Lung (tissue), 11 donors: ENCODE measurements at regions not wholly inside any gene's neighbourhood (a gene's known extent, or its start where the extent isn't known, plus 50 kb on each side); places are given as distances from the start of the nearest gene placed in this dataset.

Source experiments
- ATAC-seq: fragments of 200-7000 bp; cut with Tn5 transposase; one replicate; pipeline ENCODE4 v1.9.1; 2020; ENCODE audit warnings: moderate number of reproducible peaks; ENCODE audit not compliant: insufficient read depth, low FRiP score
- DNase-seq, 3 donors: peaks; one replicate each; pipeline ENCODE4 v3.0.0-alpha.2; 2013 to 2017
- H3K27ac ChIP-seq, 2 donors: one replicate each; pipeline ENCODE4 v1.5.1; 2013; ENCODE audit warnings: mild to moderate bottlenecking in 2 of 2, moderate library complexity in 2 of 2, control low read depth in 1 of 2, inconsistent platforms in 1 of 2, low read depth in 1 of 2, low read length in 1 of 2
- H3K27me3 ChIP-seq, 3 donors: one replicate each; pipeline ENCODE4 v1.5.1; 2013; ENCODE audit warnings: low read length in 2 of 3; ENCODE audit not compliant: control insufficient read depth in 3 of 3, insufficient read depth in 3 of 3
- H3K36me3 ChIP-seq, 4 donors: one replicate each; pipeline ENCODE4 v1.5.1; 2013; ENCODE audit warnings: low read length in 4 of 4, mild to moderate bottlenecking in 1 of 4, moderate library complexity in 1 of 4; ENCODE audit not compliant: control insufficient read depth in 4 of 4, insufficient read depth in 4 of 4
- H3K4me1 ChIP-seq, 5 donors: one replicate each; pipeline ENCODE4 v1.5.1; 2013; ENCODE audit warnings: low read length in 5 of 5, mild to moderate bottlenecking in 2 of 5, moderate library complexity in 1 of 5; ENCODE audit not compliant: control insufficient read depth in 5 of 5, insufficient read depth in 5 of 5
- H3K4me3 ChIP-seq: one replicate; pipeline ENCODE4 v1.5.1; 2013; ENCODE audit warnings: mild to moderate bottlenecking, control low read depth, moderate library complexity
- H3K9ac ChIP-seq, 2 donors: one replicate each; pipeline ENCODE4 v1.5.1; 2013; ENCODE audit warnings: low read length in 2 of 2, control low read depth in 1 of 2; ENCODE audit not compliant: insufficient read depth in 1 of 2
- H3K9me3 ChIP-seq, 4 donors: one replicate each; pipeline ENCODE4 v1.5.1; 2013; ENCODE audit warnings: low read length in 3 of 4, mild to moderate bottlenecking in 1 of 4, moderate library complexity in 1 of 4; ENCODE audit not compliant: control insufficient read depth in 4 of 4, insufficient read depth in 3 of 4
- WGBS, 2 donors: extraction: QIAGEN DNeasy Blood & Tissue Kit; methylation state at CpG; one replicate each; pipeline ENCODE4 v1.1.7; 2013; 5-methylcytosine and 5-hydroxymethylcytosine counted together
- TF ChIP-seq, protein P1 (sequence below): IDR thresholded peaks from 2 replicates; pipeline ENCODE4 v1.5.1; 2012; ENCODE audit warnings: mild to moderate bottlenecking; ENCODE audit errors: control extremely low read depth, extremely low read depth
- donor health status: control.
- donor health status: control.
- donor health status: Bipolar disorder and iron deficiency.
- donor health status: healthy.
- donor health status: DM: yes; HTN: yes; CAD: no.

DNA sequence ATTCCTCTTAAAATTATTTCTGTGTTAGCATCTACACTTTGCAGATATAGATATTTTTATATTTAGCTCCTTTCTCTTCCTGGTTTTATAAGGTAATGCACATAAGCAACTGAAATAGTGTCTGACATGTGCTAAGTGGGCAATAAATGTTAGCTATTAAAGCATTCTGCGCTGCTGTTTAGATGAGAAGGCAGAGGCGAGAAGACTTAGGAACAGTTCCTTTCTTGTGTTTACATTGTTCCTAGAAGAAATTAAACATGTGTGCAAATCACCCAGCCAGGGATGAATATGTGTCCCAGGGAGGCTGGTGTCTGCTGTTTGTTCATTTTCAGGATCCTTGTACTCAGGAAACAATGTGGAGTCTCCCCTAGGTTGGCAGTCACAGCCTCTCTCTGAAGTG is 292.3 kb downstream of the PMP22 start:
- Histone ChIP-seq H3K4me3 (no peak overlapping the region), H3K27me3 (no peaks in the 10 kb centered on the region), H3K9ac (no peak overlapping the region), H3K36me3 (no peaks in the 10 kb centered on the region), H3K9me3 (peaks cover 0 to 10% (median 0%) of the 10 kb centered on the region in 4 donors), H3K27ac (no peak overlapping the region), H3K4me1 (peaks cover 0 to 5% (median 0%) of the 10 kb centered on the region in 5 donors)
- DNase-seq (no peak), ATAC-seq (no peak)
- whole genome bisulfite sequencing, 2 donors = 84 to 85% methylated on average over 2 of the region's 2 CpGs
- TF ChIP-seq, protein P1, sequence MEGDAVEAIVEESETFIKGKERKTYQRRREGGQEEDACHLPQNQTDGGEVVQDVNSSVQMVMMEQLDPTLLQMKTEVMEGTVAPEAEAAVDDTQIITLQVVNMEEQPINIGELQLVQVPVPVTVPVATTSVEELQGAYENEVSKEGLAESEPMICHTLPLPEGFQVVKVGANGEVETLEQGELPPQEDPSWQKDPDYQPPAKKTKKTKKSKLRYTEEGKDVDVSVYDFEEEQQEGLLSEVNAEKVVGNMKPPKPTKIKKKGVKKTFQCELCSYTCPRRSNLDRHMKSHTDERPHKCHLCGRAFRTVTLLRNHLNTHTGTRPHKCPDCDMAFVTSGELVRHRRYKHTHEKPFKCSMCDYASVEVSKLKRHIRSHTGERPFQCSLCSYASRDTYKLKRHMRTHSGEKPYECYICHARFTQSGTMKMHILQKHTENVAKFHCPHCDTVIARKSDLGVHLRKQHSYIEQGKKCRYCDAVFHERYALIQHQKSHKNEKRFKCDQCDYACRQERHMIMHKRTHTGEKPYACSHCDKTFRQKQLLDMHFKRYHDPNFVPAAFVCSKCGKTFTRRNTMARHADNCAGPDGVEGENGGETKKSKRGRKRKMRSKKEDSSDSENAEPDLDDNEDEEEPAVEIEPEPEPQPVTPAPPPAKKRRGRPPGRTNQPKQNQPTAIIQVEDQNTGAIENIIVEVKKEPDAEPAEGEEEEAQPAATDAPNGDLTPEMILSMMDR = no peak

DNA sequence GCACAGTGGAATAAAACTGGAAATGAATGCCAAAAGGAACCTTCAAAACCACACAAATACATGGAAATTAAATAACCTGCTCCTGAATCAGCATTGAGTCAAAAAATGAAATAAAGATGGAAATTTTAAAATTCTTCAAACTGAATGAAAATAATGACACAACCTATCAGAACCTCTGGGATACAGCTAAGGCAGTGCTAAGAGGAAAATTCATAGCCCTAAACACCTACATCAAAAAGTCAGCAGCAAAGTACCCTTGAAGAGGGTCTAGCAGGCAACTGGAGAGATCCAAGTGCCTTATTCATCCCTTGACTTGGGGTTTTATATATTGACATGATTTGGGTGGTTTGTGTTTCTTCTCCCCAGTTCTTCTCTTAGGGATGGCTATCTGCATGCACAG is 294.1 kb downstream of the PMP22 start:
- no peak for DNase-seq
- H3K9ac ChIP-seq = no peak overlapping the region
- peaks cover 0 to 10% (median 0%) of the 10 kb centered on the region in 4 donors for H3K9me3 ChIP-seq
- H3K4me1 ChIP-seq = peaks cover 0 to 5% (median 0%) of the 10 kb centered on the region in 5 donors
- no peaks in the 10 kb centered on the region for H3K27me3 ChIP-seq
- no peak overlapping the region for H3K27ac ChIP-seq
- ATAC-seq = no peak
- TF ChIP-seq, protein P1 = no peak
- H3K36me3 ChIP-seq = no peaks in the 10 kb centered on the region
- no peak overlapping the region for H3K4me3 ChIP-seq

DNA sequence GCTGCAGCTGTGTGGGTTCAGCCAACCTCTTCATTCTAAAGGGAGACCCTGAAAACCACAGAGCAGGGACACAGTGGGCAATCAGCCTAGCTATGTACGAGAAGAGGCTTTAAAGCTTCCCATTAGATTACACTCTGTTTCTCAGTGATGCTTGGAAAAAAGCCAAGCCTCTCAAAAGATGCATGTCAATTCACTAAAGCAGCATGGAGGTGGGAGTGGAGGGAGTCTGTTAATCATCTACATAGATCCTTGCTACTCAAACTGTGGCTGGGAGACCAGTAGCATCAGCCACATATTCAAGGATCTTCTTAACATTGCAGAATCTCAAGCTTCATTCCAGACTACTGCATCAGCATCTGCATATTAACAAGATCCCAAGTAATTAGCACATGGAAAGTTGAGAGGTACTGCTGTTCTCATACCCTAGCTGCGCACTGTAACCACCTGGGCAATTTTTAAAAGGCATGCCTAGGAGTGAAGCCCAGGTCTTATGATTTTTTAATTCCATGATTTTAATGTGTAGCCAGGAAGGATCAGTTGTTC is 305.9 kb downstream of the PMP22 start:
- no peak overlapping the region for H3K27ac ChIP-seq
- no peak overlapping the region for H3K4me3 ChIP-seq
- peaks cover 0 to 2% (median 0%) of the 10 kb centered on the region in 3 donors for H3K27me3 ChIP-seq
- DNase-seq = no peak
- TF ChIP-seq, protein P1 = no peak
- no peak overlapping the region for H3K9ac ChIP-seq
- 54 to 72% methylated on average over 2 of the region's 2 CpGs for WGBS, 2 donors
- H3K9me3 ChIP-seq = peaks cover 0 to 3% (median 0%) of the 10 kb centered on the region in 4 donors
- H3K4me1 ChIP-seq = no peaks in the 10 kb centered on the region
- no peaks in the 10 kb centered on the region for H3K36me3 ChIP-seq
- no peak for ATAC-seq

DNA sequence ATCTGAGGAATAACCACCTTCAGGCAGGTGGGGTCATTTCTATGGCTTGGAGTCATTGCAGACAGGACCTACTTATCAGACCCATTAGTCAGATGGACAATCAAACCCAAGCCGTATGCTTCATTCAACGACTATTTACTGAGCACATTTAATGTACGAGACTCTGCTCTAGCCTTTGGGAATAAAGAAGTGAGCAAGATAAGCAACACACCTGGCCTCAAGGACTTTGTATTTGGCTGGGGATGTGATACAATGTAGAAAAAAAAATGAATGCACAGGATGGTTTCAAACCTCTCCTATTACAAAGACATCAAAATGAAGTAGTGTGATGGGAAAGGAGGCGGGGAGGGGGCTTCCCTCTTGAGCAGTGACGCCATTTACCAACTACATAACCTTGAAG is 311.7 kb downstream of the PMP22 start:
- Histone ChIP-seq H3K27ac (no peak overlapping the region), H3K4me1 (no peaks in the 10 kb centered on the region), H3K36me3 (no peaks in the 10 kb centered on the region), H3K4me3 (no peak overlapping the region), H3K9ac (no peak overlapping the region), H3K9me3 (no peaks in the 10 kb centered on the region), H3K27me3 (no peaks in the 10 kb centered on the region)
- ATAC-seq (no peak), DNase-seq (no peak)
- 84 to 88% methylated on average over 5 of the region's 5 CpGs for WGBS, 2 donors
- TF ChIP-seq, protein P1 = no peak
